ENCODE measurements at regions not wholly inside any gene's neighbourhood (a gene's known extent, or its start where the extent isn't known, plus 50 kb on each side); places are given as distances from the start of the nearest gene placed in this dataset.

DNA sequence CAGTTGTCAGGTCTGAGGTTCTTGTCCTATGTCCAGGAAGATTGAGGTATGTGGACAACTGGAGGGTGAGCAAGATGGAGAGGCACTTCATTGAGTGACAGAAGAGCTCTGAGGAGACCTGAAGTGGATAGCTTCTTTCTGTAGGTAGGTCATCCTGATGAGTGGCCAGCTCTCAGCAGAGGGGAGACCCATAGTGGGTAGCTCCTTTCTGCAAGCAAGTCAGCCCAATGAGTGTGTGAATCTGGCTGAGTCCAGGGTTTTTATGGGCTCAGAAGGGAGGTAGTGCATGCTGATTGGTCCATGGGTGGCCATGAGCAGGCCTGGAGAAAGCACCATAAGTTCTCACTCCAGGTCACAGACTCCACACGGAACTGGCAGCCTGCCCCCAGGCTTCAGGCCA lies 92.6 kb upstream of the GALNT5 start:
- 89 to 93% methylated on average over 1 of the region's 1 CpG for WGBS, 2 experiments
- H3K4me3 ChIP-seq (ENCODE audit: insufficient read depth, low read depth, low read length) = no peak overlapping the region
- H3K36me3 ChIP-seq (ENCODE audit: control insufficient read depth, insufficient read depth, low read length) = no peaks in the 10 kb centered on the region
- H3K9me3 ChIP-seq (ENCODE audit: control insufficient read depth, low read length) = no peaks in the 10 kb centered on the region
- H3K27ac ChIP-seq (ENCODE audit: insufficient read depth, low read depth, low read length, poor library complexity, severe bottlenecking) = no peak overlapping the region
- no peaks in the 10 kb centered on the region for H3K27me3 ChIP-seq (ENCODE audit: control insufficient read depth, insufficient read depth, low read length, poor library complexity, severe bottlenecking)
- no peaks in the 10 kb centered on the region for H3K4me1 ChIP-seq (ENCODE audit: control insufficient read depth, insufficient read depth, low read length)

DNA sequence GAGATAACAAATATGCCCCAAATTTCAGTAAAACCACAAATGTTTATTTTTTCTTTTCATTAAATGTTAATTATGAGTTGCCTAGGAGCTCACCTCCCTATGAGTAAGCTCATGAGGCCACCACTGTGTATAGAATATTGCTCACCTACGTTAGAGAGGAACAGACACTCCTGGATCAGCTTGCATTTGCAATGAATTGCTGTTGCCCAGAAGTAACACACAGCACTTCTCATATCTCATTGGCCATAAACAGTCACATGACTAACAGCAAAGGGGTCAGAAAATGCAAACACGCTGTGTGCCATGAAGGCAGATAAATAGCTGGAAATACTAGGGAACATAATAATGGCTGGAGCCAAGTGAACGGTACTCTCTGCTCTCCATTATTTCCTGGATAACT lies 89.0 kb upstream of the GALNT5 start:
- WGBS, 2 experiments = 89 to 99% methylated on average over 3 of the region's 3 CpGs
- Histone ChIP-seq H3K4me1 (ENCODE audit: control insufficient read depth, insufficient read depth, low read length) (no peaks in the 10 kb centered on the region), H3K27me3 (ENCODE audit: control insufficient read depth, insufficient read depth, low read length, poor library complexity, severe bottlenecking) (no peaks in the 10 kb centered on the region), H3K9me3 (ENCODE audit: control insufficient read depth, low read length) (no peaks in the 10 kb centered on the region), H3K36me3 (ENCODE audit: control insufficient read depth, insufficient read depth, low read length) (no peaks in the 10 kb centered on the region), H3K4me3 (ENCODE audit: insufficient read depth, low read depth, low read length) (no peak overlapping the region), H3K27ac (ENCODE audit: insufficient read depth, low read depth, low read length, poor library complexity, severe bottlenecking) (no peak overlapping the region)

DNA sequence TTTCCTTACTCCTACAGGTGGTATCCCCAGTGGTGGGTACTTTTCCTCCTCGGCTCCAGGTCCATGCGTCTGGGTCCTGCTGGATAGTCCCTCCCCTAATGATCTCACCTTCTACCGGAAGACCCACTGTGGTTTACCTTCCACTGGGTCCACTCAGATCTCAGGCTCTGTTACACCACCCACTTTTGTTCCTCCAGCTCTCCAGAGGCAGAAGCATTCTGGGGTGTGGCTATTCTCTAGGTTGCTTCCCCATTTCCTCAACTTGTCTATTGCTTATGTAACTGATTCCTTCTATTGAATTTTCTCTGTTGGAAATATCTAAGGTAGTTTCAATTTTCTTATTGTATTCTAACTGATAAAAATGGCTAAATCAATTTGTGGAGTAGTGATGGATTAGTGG lies 87.6 kb upstream of the GALNT5 start:
- no peak overlapping the region for H3K27ac ChIP-seq (ENCODE audit: insufficient read depth, low read depth, low read length, poor library complexity, severe bottlenecking)
- 92 to 98% methylated on average over 3 of the region's 3 CpGs for WGBS, 2 experiments
- H3K4me1 ChIP-seq (ENCODE audit: control insufficient read depth, insufficient read depth, low read length) = no peaks in the 10 kb centered on the region
- H3K9me3 ChIP-seq (ENCODE audit: control insufficient read depth, low read length) = no peaks in the 10 kb centered on the region
- no peak overlapping the region for H3K4me3 ChIP-seq (ENCODE audit: insufficient read depth, low read depth, low read length)
- H3K27me3 ChIP-seq (ENCODE audit: control insufficient read depth, insufficient read depth, low read length, poor library complexity, severe bottlenecking) = no peaks in the 10 kb centered on the region
- H3K36me3 ChIP-seq (ENCODE audit: control insufficient read depth, insufficient read depth, low read length) = no peaks in the 10 kb centered on the region

DNA sequence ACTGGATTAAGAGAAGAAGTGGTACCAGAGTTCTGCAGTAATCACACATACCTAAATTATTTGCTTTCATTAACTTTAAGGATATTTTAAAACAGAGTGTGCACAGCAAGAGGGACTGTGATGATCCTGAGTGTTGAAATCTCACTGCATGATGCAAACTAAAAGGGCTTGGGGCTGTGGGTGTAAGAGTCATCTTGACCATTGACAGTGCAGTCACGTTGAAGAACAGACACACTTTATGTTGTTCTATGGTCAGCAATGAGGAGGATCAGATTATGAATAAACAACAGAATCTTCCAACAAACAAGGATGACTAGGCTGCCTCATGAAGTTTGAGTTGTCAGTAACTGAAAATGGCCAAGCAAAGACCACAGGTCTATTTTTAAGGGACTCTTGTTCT lies 87.2 kb upstream of the GALNT5 start:
- Histone ChIP-seq H3K27me3 (ENCODE audit: control insufficient read depth, insufficient read depth, low read length, poor library complexity, severe bottlenecking) (no peaks in the 10 kb centered on the region), H3K27ac (ENCODE audit: insufficient read depth, low read depth, low read length, poor library complexity, severe bottlenecking) (no peak overlapping the region), H3K4me1 (ENCODE audit: control insufficient read depth, insufficient read depth, low read length) (no peaks in the 10 kb centered on the region), H3K4me3 (ENCODE audit: insufficient read depth, low read depth, low read length) (no peak overlapping the region), H3K36me3 (ENCODE audit: control insufficient read depth, insufficient read depth, low read length) (no peaks in the 10 kb centered on the region), H3K9me3 (ENCODE audit: control insufficient read depth, low read length) (no peaks in the 10 kb centered on the region)
- 80 to 86% methylated on average over 1 of the region's 1 CpG for WGBS, 2 experiments

DNA sequence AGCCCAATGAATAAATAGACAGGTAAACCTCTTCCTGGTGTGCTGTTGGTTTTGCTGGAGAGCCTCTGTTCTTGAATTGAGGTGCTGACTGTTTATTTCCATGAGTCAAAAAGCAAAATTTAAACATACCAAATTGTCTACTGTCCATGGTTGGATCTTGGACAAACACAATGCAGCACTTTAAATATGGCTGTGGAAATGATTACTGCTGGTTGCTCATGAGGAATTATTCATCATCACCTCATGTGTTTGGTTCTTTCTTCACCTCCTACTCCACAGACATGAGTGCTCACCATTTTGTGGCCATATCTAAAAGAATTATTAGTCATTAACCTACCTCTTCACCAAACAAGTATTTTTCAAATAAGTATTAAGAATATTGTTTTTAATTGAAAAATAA lies 85.3 kb upstream of the GALNT5 start:
- Histone ChIP-seq H3K27ac (ENCODE audit: insufficient read depth, low read depth, low read length, poor library complexity, severe bottlenecking) (no peak overlapping the region), H3K4me3 (ENCODE audit: insufficient read depth, low read depth, low read length) (no peak overlapping the region), H3K9me3 (ENCODE audit: control insufficient read depth, low read length) (no peaks in the 10 kb centered on the region), H3K4me1 (ENCODE audit: control insufficient read depth, insufficient read depth, low read length) (no peaks in the 10 kb centered on the region), H3K27me3 (ENCODE audit: control insufficient read depth, insufficient read depth, low read length, poor library complexity, severe bottlenecking) (no peaks in the 10 kb centered on the region), H3K36me3 (ENCODE audit: control insufficient read depth, insufficient read depth, low read length) (no peaks in the 10 kb centered on the region)

DNA sequence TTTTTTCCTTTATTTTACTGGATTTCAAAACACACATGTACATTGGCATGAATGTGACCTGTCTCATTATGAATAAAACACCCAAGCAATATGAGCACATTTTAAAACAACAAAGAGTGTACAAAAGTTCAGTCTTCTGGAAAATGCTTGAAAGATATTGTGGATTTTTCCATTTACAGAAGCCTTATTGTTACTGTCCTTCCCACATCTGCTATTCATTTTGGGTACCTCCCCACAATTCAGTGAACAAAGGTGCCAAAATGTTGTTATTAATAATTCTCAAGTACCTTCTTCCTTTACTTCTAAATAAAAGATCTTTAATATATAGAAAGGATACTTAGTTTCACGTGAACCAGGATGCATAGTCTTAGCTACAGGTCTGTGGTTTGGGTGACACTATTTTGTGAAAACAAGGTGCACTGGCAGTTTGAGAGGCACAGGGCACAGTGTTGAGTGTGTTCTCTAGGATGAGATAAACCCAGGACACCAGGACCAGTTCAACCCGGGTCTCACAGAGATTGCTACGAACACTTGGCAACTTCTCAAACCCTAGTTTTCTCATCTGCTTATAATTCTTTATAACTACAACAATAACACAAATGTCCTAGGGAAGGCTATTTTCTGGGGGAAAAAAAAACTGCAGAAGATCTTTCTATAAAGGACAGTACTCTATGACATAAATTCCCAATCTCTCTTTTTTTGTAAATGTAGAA lies 84.5 kb upstream of the GALNT5 start:
- H3K27ac ChIP-seq (ENCODE audit: insufficient read depth, low read depth, low read length, poor library complexity, severe bottlenecking) = no peak overlapping the region

DNA sequence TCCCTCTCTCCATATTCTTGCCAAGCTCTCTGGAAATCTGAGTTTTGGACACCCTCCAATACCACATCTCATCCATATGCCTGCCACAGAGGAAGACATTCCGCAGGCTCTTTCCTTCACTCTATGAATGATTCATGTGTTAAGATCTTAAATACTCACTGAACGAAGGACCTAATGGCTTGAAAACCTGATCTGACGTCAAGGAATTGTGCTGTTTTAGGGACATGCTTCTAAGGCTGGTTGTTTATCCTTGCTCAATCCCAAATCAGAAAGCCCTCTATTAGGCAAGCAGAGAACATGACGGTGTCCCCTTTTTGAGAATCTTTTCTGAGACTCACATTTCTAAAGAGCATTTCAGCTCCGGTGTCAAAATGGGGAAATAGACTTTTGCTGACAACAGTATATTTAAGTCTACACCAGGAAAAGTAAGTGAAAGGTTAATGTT lies 83.7 kb upstream of the GALNT5 start:
- H3K27me3 ChIP-seq (ENCODE audit: control insufficient read depth, insufficient read depth, low read length, poor library complexity, severe bottlenecking) = no peaks in the 10 kb centered on the region
- WGBS, 2 experiments = 87 to 89% methylated on average over 4 to 5 of the region's 5 CpGs
- no peaks in the 10 kb centered on the region for H3K36me3 ChIP-seq (ENCODE audit: control insufficient read depth, insufficient read depth, low read length)
- H3K4me3 ChIP-seq (ENCODE audit: insufficient read depth, low read depth, low read length) = no peak overlapping the region
- no peaks in the 10 kb centered on the region for H3K4me1 ChIP-seq (ENCODE audit: control insufficient read depth, insufficient read depth, low read length)
- no peaks in the 10 kb centered on the region for H3K9me3 ChIP-seq (ENCODE audit: control insufficient read depth, low read length)
- no peak overlapping the region for H3K27ac ChIP-seq (ENCODE audit: insufficient read depth, low read depth, low read length, poor library complexity, severe bottlenecking)

More for the DNA sequence above, 84.5 kb upstream of the GALNT5 start:
- Histone ChIP-seq H3K9me3 (ENCODE audit: control insufficient read depth, low read length) (no peaks in the 10 kb centered on the region), H3K4me1 (ENCODE audit: control insufficient read depth, insufficient read depth, low read length) (no peaks in the 10 kb centered on the region), H3K36me3 (ENCODE audit: control insufficient read depth, insufficient read depth, low read length) (no peaks in the 10 kb centered on the region), H3K27me3 (ENCODE audit: control insufficient read depth, insufficient read depth, low read length, poor library complexity, severe bottlenecking) (no peaks in the 10 kb centered on the region), H3K4me3 (ENCODE audit: insufficient read depth, low read depth, low read length) (no peak overlapping the region)
- 90 to 96% methylated on average over 3 of the region's 3 CpGs for WGBS, 2 experiments

DNA sequence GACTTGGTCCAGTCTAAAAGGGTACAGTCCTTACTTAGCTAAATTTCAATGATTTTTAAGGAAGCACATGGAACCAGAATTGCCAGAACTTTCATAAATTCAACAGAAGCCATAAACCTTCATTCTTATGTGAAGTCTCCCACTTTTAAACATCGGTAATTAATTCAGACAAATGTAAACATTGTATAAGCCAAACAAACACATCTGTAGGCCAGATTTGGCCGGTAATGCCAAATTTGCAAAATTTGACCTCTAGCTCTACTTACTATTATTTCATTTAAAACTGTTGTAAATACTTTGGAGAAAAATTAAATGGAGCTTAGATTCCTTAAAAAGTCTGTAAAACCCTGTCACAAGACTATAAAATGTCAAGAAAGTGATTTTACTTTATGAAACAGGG lies 83.2 kb upstream of the GALNT5 start:
- H3K9me3 ChIP-seq (ENCODE audit: control insufficient read depth, low read length) = no peaks in the 10 kb centered on the region
- no peaks in the 10 kb centered on the region for H3K4me1 ChIP-seq (ENCODE audit: control insufficient read depth, insufficient read depth, low read length)
- no peaks in the 10 kb centered on the region for H3K27me3 ChIP-seq (ENCODE audit: control insufficient read depth, insufficient read depth, low read length, poor library complexity, severe bottlenecking)
- H3K36me3 ChIP-seq (ENCODE audit: control insufficient read depth, insufficient read depth, low read length) = no peaks in the 10 kb centered on the region
- whole genome bisulfite sequencing, 2 experiments = 88 to 89% methylated on average over 1 to 2 of the region's 2 CpGs
- no peak overlapping the region for H3K4me3 ChIP-seq (ENCODE audit: insufficient read depth, low read depth, low read length)
- no peak overlapping the region for H3K27ac ChIP-seq (ENCODE audit: insufficient read depth, low read depth, low read length, poor library complexity, severe bottlenecking)

DNA sequence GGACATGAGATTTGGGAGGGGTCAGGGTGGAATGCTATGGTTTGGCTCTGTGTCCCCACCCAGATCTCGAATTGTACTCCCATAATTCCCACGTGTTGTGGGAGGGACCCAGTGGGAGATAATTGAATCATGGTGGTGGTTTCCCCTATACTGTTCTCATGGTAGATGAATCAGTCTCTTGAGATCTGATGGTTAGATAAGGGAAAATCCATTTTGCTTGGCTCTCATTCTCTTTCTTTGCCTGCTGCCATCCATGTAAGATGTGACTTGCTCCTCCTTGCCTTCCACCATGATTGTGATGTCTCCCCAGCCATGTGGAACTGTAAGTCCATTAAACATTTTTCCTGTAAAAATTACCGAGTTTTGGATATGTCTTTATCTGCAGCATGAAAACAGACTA lies 80.9 kb upstream of the GALNT5 start:
- Histone ChIP-seq H3K4me1 (ENCODE audit: control insufficient read depth, insufficient read depth, low read length) (no peaks in the 10 kb centered on the region), H3K27me3 (ENCODE audit: control insufficient read depth, insufficient read depth, low read length, poor library complexity, severe bottlenecking) (no peaks in the 10 kb centered on the region), H3K9me3 (ENCODE audit: control insufficient read depth, low read length) (no peaks in the 10 kb centered on the region), H3K27ac (ENCODE audit: insufficient read depth, low read depth, low read length, poor library complexity, severe bottlenecking) (no peak overlapping the region), H3K36me3 (ENCODE audit: control insufficient read depth, insufficient read depth, low read length) (no peaks in the 10 kb centered on the region), H3K4me3 (ENCODE audit: insufficient read depth, low read depth, low read length) (no peak overlapping the region)
- 89 to 100% methylated on average over 3 of the region's 3 CpGs for WGBS, 2 experiments

DNA sequence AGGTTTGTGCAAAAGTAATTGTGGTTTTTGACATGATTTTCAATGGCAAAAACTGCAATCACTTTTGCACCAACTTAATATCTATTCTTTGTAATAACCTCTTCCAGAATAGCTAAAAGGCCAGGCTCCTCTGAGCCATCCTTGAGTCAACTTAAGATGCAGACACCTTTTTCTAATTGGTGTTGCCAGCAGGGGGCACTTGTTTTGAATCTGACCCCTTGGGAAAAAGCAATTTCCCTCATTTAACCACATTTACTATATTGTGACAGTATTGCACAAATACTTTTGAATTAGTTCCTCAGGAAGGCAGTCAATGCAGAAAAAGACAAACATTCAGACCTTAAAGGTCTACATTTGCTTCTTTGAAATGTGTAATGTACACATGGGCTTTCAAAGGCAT lies 78.6 kb upstream of the GALNT5 start:
- Histone ChIP-seq H3K4me3 (ENCODE audit: insufficient read depth, low read depth, low read length) (no peak overlapping the region), H3K27me3 (ENCODE audit: control insufficient read depth, insufficient read depth, low read length, poor library complexity, severe bottlenecking) (no peaks in the 10 kb centered on the region), H3K36me3 (ENCODE audit: control insufficient read depth, insufficient read depth, low read length) (no peaks in the 10 kb centered on the region), H3K9me3 (ENCODE audit: control insufficient read depth, low read length) (no peaks in the 10 kb centered on the region), H3K27ac (ENCODE audit: insufficient read depth, low read depth, low read length, poor library complexity, severe bottlenecking) (no peak overlapping the region), H3K4me1 (ENCODE audit: control insufficient read depth, insufficient read depth, low read length) (no peaks in the 10 kb centered on the region)

All from ectodermal cell (in vitro differentiated cells).